ENCODE measurements at regions not wholly inside any gene's neighbourhood (a gene's known extent, or its start where the extent isn't known, plus 50 kb on each side); places are given as distances from the start of the nearest gene placed in this dataset.

DNA sequence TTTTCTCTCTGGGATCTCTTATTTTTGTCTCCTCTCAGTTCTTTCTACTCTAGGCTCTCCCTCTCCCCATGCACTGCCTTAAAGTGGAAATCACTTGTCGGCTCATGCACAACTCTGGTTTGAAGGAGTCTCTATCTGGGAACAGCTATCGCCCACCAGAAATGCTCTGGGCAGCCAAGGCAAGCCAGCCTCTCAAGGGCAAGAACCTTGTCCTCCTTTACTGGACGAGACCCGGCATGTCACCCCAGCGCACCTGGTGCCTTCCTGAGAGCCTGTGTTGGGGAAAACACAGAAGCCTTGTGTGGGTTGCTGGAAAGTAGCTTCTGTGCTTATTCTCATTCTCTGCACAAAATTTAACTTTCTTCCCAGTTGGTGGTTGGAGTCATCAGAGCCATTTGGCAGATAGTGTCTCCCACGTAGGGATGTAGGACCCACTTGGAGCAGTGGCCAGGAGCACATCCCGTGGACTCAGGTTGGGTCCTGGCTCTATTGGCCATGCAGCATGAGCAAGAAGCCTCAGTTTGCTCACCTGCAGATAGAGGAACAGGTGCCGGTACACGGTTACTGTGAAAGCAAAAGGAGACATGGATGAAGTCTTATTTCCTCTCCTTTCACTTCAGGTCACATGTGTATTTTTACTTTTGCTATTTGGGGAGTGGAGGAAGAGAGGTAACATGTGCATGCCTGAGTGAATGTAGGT is 165.3 kb downstream of the IRX2 start:
- H3K27me3 ChIP-seq: no peaks in the 10 kb centered on the region
- DNase-seq (ENCODE audit: low spot score in 2 of 2): no peak
- TF ChIP-seq POLR2A (IDR thresholded peaks at IDR 0.05) (no peak), CTCF (IDR thresholded peaks at IDR 0.05) (no peak), EP300 (IDR thresholded peaks at IDR 0.05) (no peak)
- H3K36me3 ChIP-seq: no peaks in the 10 kb centered on the region
- no peak overlapping the region for H3K4me3 ChIP-seq
- WGBS, 2 donors: 87% methylated on average over 9 of the region's 9 CpGs
- peaks cover 0 to 26% (median 0%) of the 10 kb centered on the region in 4 donors for H3K9me3 ChIP-seq
- H3K27ac ChIP-seq: no peak overlapping the region
- H3K4me1 ChIP-seq: no peaks in the 10 kb centered on the region

DNA sequence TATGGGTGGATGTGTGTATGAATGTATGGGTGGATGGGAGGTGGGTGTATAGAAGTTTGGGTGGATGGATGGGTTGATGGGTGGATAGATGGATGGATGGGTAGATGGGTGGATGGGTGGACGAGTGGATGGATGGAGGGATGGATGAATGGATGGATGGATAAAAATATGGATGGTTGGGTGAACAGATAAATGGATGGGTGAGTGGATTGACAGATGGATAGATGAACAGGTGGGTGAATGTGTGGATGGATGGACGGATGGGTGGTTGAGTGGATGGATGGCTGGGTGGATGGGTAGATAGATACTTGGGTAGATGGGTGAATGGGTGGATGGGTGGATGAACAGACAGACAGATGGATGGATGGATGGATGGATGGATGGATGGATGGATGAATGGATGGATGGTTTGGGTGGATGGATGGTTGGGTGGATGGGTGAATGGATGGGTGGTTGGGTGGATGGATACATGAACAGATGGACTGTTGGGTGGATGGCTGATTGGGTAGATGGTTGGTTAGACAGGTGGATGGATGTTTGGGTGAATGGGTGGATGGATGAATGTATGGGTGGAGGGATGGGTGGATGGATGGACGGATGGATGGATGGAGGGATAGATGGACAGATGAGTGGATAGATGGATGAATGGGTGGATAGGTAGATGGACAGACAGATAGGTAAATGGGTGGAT is 166.8 kb downstream of the IRX2 start:
- Histone ChIP-seq H3K4me1 (no peaks in the 10 kb centered on the region), H3K4me3 (no peak overlapping the region), H3K27ac (no peak overlapping the region), H3K36me3 (no peaks in the 10 kb centered on the region), H3K27me3 (no peaks in the 10 kb centered on the region), H3K9me3 (peaks cover 0 to 27% (median 0%) of the 10 kb centered on the region in 4 donors)
- no peak for DNase-seq (ENCODE audit: low spot score in 2 of 2)
- WGBS, 2 donors: 71 to 75% methylated on average over 3 of the region's 3 CpGs
- TF ChIP-seq POLR2A (IDR thresholded peaks at IDR 0.05): no peak
- no peak for TF ChIP-seq EP300 (IDR thresholded peaks at IDR 0.05)
- TF ChIP-seq CTCF (IDR thresholded peaks at IDR 0.05): no peak

- TF ChIP-seq CTCF (IDR thresholded peaks at IDR 0.05) (no peak), POLR2A (IDR thresholded peaks at IDR 0.05) (no peak)
- no peaks in the 10 kb centered on the region for H3K4me1 ChIP-seq
- H3K4me3 ChIP-seq: no peak overlapping the region
- H3K36me3 ChIP-seq: no peaks in the 10 kb centered on the region
- WGBS, 2 donors: 86 to 90% methylated on average over 4 of the region's 4 CpGs
- H3K9me3 ChIP-seq: peaks cover 0 to 27% (median 0%) of the 10 kb centered on the region in 4 donors
- no peaks in the 10 kb centered on the region for H3K27me3 ChIP-seq
- no peak overlapping the region for H3K27ac ChIP-seq
- DNase-seq (ENCODE audit: low spot score in 2 of 2): no peak
Observed at GRCh38 chr5:2582507-2582906, 169.0 kb downstream of the IRX2 start.

DNA sequence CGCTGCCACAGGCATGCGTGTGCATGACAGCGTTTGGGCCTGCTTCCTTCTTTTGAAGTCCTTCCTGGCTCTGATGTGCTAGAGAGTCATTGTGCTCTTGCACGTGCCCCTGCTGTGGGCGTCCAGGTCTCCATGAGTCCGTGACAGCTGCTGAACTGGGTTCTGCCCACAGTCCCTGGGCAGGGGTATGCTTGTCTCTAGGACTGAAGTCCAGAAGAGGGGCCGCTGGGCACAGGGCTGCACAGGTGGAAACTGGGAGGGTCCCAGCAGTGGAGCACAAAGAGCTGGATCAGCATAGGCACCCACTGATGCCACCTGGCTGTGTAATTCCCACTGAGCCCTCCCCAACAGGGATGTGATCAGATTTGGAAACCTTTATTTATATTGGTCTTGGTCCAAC is 169.4 kb downstream of the IRX2 start:
- no peaks in the 10 kb centered on the region for H3K27me3 ChIP-seq
- no peak overlapping the region for H3K27ac ChIP-seq
- 80 to 89% methylated on average over 7 of the region's 7 CpGs for WGBS, 2 donors
- H3K4me1 ChIP-seq: no peaks in the 10 kb centered on the region
- H3K9me3 ChIP-seq: peaks cover 0 to 27% (median 0%) of the 10 kb centered on the region in 4 donors
- H3K36me3 ChIP-seq: no peaks in the 10 kb centered on the region
- no peak for TF ChIP-seq CTCF (IDR thresholded peaks at IDR 0.05)
- TF ChIP-seq EP300 (IDR thresholded peaks at IDR 0.05): no peak
- TF ChIP-seq POLR2A (IDR thresholded peaks at IDR 0.05): no peak
- DNase-seq (ENCODE audit: low spot score in 2 of 2): no peak
- H3K4me3 ChIP-seq: no peak overlapping the region

GRCh38 chr5:2581418-2581817 is 170.1 kb downstream of the IRX2 start:
- TF ChIP-seq EP300 (IDR thresholded peaks at IDR 0.05): no peak
- no peak for TF ChIP-seq CTCF (IDR thresholded peaks at IDR 0.05)
- TF ChIP-seq POLR2A (IDR thresholded peaks at IDR 0.05): no peak
- H3K4me1 ChIP-seq: no peaks in the 10 kb centered on the region
- no peaks in the 10 kb centered on the region for H3K36me3 ChIP-seq
- no peaks in the 10 kb centered on the region for H3K27me3 ChIP-seq
- no peak overlapping the region for H3K27ac ChIP-seq
- DNase-seq (ENCODE audit: low spot score in 2 of 2): no peak
- 93% methylated on average over 5 of the region's 5 CpGs for WGBS, 2 donors
- H3K9me3 ChIP-seq: peaks cover 0 to 27% (median 0%) of the 10 kb centered on the region in 4 donors
- H3K4me3 ChIP-seq: no peak overlapping the region
